Retinal pigment epithelial cell (primary cell): ENCODE measurements at regions not wholly inside any gene's neighbourhood (a gene's known extent, or its start where the extent isn't known, plus 50 kb on each side); places are given as distances from the start of the nearest gene placed in this dataset.
A peak's percentile ranks its signal among the peaks of the same experiment; 100 is the strongest.

Experiments
- DNase-seq: peaks from one replicate; pipeline ENCODE4 v3.0.0-alpha.2; 2010; ENCODE audit warnings: low read depth
- H3K4me3 ChIP-seq: 2 replicates; pipeline ENCODE4 v1.5.1; 2011; ENCODE audit warnings: mild to moderate bottlenecking, low read length, control low read depth, moderate library complexity
- TF ChIP-seq, protein P1 (sequence below): conservative IDR thresholded peaks from 2 replicates; pipeline ENCODE4 v1.5.1; 2011; ENCODE audit warnings: low read depth, low read length, control low read depth, inconsistent platforms

DNA sequence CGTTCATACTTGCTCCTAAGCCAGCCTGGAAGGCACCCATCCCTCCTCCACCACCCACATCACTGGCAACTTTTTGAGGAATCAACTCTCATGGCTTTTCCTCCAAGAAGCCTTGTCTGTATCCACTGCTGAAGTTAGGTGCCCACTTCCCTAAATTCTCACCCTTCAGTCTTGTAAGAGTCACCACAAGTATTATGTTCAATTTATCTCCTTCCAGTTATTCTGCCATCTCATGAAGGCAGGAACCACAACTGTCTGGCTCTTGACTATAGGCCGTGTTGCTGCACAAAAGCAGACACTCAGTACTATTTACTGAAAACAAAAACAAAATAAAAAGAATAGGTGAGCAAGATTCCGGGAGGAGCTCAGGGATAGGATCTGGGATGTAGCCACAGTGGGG is 234.8 kb downstream of the CYRIA start:
- no peak overlapping the region for H3K4me3 ChIP-seq
- DNase-seq = no peak
- TF ChIP-seq, protein P1, sequence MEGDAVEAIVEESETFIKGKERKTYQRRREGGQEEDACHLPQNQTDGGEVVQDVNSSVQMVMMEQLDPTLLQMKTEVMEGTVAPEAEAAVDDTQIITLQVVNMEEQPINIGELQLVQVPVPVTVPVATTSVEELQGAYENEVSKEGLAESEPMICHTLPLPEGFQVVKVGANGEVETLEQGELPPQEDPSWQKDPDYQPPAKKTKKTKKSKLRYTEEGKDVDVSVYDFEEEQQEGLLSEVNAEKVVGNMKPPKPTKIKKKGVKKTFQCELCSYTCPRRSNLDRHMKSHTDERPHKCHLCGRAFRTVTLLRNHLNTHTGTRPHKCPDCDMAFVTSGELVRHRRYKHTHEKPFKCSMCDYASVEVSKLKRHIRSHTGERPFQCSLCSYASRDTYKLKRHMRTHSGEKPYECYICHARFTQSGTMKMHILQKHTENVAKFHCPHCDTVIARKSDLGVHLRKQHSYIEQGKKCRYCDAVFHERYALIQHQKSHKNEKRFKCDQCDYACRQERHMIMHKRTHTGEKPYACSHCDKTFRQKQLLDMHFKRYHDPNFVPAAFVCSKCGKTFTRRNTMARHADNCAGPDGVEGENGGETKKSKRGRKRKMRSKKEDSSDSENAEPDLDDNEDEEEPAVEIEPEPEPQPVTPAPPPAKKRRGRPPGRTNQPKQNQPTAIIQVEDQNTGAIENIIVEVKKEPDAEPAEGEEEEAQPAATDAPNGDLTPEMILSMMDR = no peak

DNA sequence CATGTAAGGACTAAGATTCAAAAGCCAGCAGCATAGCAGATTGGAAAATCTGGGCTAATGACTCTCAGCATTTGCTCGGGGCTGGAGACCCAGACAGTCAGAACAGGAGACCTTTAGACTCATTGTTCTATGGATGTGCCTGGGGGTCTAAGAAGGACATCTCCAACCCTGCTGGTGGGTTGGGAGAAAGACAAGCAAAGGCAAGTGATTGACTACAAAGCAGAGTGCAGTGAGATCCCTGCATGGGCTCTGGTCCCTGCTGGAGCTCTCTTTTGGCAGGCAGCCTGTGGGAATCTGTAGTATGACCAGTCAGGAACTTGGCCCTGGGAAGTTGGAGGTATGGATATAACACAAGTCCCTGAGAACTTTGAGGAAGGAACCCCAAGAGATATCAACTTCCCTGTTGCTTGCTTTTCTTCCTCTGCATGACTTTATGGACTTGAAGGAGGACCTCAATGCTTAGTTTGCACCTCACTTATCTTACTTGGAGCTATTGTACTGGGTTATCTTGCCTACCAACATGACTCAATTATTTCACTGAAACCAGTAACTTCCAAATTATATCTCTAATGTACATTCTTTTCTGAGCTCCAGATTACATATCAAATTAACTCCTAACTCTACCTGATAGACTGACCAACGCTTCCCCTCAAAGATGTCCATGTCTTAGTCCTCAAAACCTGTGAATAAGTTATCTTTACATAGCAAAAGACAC is 236.0 kb downstream of the CYRIA start:
- TF ChIP-seq, protein P1 = no peak
- no peak for DNase-seq
- H3K4me3 ChIP-seq = no peak overlapping the region

DNA sequence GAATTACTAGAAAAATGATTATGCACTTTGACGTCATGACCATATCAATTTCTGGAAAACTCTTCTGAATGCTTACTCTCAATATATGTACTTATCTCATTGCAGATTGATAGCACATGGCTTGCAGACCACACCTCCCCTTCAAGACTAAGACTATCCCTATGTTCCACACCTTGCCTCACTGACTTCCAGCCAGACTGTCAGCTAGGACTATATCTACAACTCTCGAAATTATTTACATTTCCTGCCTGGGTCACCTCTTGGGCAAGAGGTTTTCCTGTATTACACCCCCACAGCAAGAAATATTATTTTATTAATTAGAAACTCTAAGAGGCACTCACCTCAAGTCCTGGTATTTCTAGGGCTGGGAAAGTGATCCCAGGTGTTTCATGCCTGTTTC is 236.6 kb downstream of the CYRIA start:
- H3K4me3 ChIP-seq = no peak overlapping the region
- DNase-seq = no peak
- TF ChIP-seq, protein P1 = no peak

DNA sequence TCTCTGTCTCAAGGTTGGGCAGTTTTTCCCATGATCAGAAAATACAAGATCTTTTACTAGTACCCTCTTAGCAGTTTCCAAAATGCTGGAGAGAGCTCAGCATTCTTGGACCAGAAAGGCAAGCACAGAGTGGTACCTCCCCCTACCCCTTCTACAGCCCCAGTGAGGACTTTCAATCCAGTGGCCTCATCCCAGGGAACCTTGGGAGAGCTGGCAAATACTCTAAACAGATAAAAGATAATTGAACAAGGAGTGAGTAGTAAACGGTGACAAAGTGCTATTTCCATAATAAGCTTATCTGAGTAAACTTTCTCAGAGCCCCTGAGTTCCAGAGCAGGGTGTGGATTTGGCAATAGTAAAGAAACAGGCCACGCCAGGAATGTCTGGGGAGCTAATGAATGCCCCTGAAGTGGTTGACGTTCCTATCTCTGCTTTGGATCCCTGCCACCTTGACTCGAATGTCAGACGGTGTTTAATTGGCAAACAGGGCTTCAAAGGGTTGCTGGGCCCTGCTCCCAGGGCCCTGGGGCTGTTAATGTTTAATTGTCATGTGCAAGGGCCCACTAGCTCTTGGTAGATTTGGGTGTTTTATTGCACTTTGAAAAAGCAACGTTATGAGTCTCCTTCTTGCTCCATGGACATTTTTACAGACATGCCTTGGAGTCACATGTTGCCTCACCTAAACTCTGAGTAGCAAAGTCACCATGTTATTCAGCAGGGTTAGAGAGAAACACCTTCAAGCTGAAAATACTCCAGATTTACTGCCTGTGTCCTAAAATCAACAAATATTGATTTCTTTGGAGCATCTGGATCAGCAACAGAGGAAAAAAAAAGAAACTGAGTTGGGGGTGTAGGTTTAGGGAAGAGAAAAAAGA is 239.9 kb downstream of the CYRIA start:
- H3K4me3 ChIP-seq = no peak overlapping the region
- TF ChIP-seq, protein P1 = no peak
- DNase-seq = peak; percentile 67

DNA sequence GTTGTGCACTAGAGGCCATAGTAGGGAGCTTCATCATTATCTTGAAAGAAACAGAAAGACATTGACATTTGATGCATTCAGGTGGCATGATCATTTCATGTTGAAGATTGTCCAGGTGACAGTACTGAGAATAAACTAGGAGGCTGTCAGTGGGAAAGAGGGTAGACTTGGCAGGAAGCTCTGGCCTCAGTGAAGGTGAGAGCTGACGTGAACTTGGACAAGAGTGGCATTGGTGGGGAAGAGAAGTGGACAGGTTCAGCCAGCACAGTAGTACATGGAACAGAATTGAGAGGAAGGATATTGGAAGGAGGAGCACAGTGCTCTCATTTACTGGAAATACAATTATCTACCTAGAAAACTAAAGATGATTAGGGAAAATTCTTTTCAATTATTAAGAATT is 245.2 kb downstream of the CYRIA start:
- no peak overlapping the region for H3K4me3 ChIP-seq
- DNase-seq = no peak
- TF ChIP-seq, protein P1 = no peak

DNA sequence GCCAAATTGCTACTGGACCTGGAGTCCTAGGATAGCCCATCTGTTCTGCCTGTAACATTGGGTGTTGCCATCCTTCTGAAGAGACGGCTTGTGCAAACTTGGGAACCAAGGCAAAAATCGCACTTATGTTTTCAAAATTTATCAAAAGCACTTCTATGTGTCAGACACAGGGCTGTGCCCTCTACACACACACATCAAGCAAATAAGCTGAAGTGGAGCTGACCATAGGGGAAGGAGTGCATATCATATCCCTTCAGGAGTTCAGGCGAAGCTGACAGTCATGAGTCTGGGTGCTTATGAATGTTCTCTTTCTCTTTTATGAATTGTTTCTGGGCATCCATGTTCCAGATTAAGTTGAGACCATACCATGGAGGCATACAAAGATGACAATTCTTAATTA is 247.9 kb downstream of the CYRIA start:
- DNase-seq = no peak
- TF ChIP-seq, protein P1 = no peak
- no peak overlapping the region for H3K4me3 ChIP-seq
